ENCODE measurements at regions not wholly inside any gene's neighbourhood (a gene's known extent, or its start where the extent isn't known, plus 50 kb on each side); places are given as distances from the start of the nearest gene placed in this dataset.

DNA sequence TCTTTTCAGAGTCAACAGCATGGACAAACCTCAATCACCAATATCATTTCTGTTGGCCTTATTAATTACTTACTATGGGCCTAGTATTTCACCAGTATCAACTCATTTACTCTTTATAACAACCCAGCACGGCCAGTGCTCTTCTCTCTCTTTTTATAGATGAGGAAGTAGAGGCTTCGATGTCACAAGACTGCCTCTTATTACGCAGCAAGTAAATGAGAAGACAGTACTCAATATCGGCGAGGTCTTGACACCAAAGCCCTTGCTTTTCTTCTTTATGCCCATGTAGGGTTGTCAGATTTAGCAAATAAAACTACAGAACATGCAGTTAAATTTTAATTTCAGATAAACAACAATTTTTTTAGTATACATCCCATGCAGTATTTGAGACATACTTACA is 99.0 kb upstream of the KCNMB2 start:
- DNase-seq (ENCODE audit: low read depth in 2 of 2) = no peak

DNA sequence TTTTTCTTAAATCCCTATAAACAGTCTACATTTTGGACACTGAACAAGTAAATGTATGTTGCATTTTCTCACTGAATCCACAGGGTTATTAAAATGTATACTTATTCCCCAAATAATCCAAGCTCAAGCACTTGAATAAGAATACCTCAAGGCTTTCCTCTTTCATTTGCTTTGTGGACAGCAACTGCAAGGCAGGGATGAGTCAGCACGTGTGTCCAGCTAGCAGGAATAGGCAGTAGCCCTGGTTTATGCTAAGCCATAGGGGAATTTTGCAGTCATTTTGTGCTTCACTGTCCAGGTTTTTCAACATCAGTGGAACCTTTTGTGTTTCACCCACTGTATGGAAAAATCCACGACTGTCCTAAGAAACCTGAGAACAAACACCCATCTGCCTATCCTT is 96.7 kb upstream of the KCNMB2 start:
- DNase-seq (ENCODE audit: low read depth in 2 of 2) = no peak

DNA sequence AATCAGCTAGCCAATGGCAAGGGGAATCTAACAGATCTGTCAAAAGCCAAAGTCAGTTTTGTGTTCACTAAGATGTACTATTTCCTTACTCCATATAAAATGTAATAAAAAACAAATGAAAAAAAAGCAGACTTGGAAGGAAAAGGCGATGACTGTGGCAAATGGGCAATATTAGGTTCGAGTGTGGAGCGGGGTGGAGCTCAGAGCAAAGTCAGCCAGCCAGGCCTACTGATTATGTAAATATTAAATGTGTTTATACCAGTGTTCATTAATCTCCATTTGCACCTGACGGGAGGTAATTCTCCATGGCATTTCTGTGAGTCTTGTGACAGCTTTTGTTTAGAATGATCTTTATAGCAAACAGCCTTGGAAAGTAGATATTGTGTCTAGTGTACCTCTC is 96.2 kb upstream of the KCNMB2 start:
- DNase-seq (ENCODE audit: low read depth in 2 of 2) = no peak

DNA sequence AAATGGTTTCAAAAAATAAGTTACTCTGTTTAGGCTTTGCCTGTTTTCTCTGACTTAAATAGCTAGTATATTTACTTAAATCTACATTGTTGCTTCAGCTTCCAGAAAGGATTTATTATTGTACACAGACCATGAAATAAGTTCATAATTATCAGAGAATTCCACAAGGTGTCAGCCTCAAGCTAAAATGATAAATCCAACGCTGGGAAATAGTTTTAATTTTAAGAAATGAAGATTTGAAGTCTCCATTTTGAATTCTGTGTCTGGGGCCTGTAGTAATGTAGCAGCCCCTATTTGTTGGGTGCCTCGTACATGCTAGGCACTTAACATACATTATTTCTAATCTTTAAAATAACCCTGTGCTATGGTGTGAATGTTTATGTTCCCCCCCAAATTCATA is 92.6 kb upstream of the KCNMB2 start:
- DNase-seq (ENCODE audit: low read depth in 2 of 2) = no peak

DNA sequence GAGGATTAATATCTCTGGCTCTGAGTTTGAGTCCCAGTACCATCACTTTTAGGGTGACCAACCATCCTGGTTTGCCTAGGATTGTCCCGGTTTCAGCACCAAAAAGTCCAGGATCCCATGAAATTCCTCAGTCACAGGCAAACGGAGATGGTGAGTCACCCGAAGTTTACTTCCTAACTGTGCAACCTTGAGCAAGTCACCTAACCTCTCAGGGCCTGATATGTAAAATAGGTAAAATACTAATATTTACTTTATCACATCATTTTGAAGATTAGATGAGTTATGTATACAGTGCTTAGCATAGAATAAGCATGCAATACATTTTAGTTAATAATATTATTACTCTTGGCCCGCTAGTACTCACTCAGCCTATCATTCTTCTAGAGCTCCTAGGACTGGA is 91.1 kb upstream of the KCNMB2 start:
- no peak for DNase-seq (ENCODE audit: low read depth in 2 of 2)

DNA sequence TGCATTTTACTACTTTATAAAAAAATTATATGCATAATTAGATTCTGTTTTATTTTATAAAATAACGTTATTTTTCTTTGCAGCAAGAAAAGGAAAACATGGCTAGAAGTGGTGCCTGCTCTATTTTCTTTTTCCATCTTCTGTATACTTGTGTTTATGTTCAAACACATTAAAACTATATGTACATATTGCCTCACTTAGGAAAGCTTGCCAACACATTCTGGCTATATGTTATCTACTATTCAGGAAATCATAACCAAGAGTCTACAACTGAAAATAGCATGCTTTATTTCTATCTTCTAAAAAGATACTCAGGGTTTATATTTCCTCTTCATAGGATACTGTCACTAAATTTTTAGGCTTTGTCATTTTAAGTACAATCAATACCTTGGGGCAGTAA is 90.2 kb upstream of the KCNMB2 start:
- DNase-seq (ENCODE audit: low read depth in 2 of 2) = no peak

DNA sequence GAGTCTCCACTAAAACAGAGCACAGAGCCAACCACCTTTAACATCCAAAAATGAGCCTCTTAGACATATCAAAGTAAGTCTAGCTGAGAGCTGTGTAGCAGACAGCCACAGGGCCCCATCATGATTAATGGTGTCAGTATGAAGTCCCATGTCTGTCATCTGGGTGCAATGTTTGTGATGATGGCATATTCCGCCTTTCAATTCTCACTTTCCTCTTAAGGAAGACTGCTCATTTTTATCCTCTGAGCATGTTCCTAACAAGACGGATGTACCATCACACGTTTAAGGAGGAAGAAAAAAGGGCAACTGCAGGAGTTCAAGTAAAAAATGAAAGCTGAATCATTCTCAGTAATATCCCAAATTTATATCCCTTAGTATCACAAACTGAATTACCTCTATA is 85.8 kb upstream of the KCNMB2 start:
- no peak for DNase-seq (ENCODE audit: low read depth in 2 of 2)

DNA sequence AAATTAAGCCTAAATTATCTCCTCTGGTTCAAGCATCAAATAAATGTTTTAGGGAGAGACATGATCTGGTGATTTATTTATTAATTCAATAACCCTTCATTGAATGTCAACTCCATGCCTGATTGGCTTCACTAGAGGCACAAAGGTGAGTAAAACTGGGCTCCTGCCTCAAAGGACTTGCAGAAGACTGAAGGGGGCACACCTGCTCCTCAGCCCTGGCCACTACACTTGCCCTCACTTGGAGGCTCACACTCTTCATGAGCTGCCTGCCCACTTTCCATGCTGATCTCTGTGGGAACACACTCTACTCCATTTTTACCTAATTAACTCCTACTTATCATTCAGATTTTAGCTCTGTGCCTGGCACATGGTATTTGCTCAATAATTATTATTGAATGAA is 84.4 kb upstream of the KCNMB2 start:
- no peak for DNase-seq (ENCODE audit: low read depth in 2 of 2)

DNA sequence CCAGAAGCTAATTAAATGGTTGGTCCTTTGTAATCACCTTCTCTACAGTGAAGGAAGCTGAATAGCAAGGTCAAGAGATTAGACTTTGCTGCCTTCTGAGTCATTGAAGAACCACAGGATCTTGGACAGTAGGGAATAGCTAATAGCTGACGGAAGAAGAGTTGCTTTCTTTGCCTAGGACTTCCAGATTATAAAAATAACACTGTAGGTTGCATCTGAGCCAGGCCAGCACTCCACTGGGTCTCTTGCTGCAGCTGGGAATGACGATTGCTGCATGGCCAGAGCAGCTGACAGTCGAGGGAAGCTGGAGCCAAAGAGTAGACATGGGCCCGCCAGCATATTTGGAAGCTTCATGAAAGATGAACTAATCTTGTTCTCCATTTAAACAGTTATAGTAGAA is 81.5 kb upstream of the KCNMB2 start:
- DNase-seq (ENCODE audit: low read depth in 2 of 2) = no peak

DNA sequence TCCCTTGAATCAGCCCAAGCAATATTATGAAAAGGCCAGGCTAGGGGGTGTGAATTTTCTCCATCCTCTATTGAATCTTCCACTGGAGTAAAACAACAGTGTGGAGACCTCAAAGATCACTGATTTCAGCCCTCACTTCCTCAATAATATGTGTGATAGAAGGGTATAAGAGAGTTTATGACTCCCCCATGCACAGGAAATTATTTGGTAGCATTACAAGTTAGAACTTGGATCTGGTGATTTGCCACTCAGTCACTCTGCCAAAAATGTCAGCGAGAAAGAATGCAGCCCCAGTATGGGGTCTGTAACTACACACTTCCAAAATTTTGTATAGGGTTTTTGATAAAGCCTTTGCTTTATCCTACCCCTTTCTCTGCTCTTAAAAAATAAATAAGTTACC is 81.0 kb upstream of the KCNMB2 start:
- no peak for DNase-seq (ENCODE audit: low read depth in 2 of 2)

DNA sequence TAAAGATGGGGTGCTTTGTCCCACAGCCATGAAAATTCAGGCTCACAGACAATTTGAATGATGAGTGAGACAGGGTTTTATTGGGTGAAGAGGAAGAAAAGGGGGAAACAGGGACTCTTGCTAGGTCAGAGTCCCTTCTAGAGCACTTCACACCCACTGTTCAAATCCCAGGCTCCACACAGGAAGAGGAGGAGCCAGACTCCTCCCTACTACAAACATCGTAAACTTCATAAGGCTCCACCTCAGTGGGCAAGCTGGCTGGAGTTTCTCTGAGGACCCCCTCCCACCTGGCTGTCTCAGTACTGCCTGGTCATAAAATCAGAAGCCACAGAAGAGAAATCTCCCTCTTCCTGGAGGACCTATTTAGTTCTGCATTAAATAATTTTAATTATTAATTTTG is 80.3 kb upstream of the KCNMB2 start:
- no peak for DNase-seq (ENCODE audit: low read depth in 2 of 2)

DNA sequence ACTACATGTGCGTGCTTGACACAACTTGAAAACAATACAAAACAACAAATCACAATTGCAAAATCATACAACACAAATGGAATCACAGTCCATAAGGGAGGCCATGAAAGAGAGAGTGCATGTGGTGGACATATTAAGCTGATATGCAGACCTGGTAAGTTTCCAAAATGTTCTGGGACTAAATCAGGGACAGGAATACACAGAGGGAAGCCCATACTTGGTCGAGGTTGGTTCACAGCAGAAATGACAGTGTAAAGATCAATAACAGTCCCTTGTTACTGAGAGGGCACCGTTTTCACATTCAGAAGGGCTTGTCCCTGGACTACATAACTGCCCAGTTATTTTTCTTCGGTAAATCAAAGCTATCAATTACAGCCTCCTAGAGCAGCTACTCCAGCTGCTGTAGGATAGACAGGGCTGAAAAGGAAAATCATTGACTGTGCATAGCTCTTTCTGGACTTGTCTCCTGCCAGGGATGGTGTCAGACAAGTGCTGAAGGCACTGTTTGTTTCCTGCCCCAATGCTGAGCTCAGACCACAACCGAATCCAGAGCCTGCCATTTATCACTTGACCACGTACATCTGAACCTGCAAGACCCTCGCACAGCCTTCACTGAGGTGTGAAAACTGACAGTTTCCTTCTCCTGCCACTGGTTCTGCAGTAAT is 79.5 kb upstream of the KCNMB2 start:
- no peak for DNase-seq (ENCODE audit: low read depth in 2 of 2)

DNA sequence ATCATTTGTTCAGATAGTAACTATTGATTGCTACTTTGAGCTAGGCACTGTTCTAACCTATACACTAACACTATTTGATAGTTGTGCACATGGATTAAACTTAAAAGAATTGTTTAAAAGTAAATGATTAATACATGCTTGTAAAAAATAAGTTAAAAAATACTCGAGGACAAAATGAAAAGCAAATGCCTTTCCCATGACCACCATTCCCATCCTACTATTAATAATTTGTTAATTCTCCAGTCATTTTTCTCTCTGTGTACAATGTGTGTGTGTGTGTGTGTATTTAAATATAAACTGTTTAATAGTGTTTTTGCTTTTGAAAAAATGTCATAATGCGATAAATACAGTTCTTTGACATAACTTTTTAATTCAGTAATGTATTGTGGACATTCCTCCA is 78.7 kb upstream of the KCNMB2 start:
- DNase-seq (ENCODE audit: low read depth in 2 of 2) = no peak

DNA sequence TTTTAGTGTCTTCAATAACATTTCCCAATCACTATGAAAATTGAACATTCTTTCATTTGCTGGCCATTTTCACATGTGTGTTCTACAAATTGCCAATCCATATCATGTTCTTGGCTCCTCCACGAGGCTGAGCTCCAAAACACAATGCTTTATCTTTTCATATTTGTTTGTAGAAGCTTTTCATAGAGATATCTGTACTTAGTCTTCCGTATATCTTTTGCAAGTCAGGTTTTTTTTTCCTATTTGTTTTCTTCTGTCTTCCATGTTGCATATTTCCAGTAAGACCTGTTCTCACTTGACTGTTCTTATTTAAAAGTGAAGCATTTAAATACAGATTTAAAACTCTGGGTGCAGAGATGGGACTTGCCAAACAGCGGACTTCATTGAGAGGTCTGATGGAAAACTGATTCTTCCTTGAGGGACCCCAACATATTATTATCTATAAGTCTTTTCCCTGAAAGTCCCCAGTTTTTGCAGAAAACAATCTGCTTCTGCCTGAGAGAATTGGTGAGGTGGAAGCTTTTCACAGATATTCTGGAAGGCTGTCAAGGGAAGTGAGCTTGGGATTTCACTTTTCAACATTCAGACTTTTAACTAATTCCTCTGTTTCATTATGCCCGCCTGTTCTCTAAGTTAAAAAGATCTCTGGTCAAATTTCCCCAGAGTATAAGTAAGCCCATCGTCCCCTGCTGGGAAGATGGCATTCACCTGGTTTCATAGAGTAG is 77.8 kb upstream of the KCNMB2 start:
- DNase-seq (ENCODE audit: low read depth in 2 of 2) = no peak

DNA sequence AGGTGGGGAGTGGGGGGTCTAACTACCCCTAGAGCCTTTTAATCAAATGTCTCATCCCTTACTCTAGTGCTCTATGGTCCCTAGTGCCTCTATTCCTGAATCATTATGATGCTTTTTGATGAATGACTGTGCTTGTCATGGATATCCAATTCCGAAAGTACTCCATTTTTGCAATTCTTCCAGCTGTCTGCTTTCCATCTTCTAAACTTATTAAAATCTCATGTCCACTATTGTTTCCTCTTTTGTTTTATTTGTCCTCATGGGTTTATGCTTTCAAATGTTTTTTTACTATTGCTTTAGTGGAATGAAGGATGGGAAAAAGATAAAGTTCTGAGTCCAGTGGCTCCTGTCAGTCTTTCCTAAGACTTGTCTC is 77.2 kb upstream of the KCNMB2 start:
- no peak for DNase-seq (ENCODE audit: low read depth in 2 of 2)

DNA sequence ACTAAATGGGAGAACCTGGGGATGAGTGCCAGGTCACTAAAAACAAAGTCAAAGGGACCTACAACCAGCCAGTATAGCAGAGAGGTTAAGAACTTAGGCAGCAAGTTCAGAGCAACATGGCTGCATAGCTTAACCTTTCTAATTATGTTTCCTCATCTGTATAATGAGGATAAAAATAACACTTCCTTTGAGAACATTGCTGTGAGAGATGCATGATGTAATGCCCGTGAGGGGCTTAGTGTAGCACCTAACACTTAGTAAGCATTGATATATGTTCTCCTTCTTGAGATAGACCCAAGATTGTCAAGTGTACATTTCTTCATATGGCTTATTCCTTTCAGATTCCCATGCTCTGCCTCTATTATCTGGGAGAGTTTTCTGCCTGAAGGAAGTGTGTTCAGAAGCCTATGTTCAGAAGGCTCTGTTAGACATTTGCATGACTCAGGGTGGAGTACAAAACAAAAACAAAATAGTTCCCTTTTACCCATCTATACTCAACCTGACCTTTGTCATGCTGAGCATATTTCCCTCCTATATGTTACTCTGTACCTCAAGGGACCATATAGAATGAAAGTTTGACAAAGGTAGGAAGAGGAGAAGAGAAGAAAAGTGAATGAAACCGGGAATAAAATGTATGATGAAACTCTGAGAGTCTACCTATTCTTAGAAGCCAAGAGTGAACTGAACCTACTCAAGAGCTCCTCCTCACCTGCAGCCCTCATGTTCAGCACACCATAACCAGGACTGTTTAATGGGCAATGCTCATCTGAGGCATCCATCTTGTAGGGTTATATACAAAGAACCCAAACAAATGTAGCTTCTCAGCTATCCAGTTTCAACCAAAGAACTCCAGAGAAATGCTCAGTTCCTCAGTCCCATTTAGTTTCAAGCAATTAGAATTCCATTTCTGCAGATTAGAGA is 70.7 kb upstream of the KCNMB2 start:
- no peak for DNase-seq (ENCODE audit: low read depth in 2 of 2)

DNA sequence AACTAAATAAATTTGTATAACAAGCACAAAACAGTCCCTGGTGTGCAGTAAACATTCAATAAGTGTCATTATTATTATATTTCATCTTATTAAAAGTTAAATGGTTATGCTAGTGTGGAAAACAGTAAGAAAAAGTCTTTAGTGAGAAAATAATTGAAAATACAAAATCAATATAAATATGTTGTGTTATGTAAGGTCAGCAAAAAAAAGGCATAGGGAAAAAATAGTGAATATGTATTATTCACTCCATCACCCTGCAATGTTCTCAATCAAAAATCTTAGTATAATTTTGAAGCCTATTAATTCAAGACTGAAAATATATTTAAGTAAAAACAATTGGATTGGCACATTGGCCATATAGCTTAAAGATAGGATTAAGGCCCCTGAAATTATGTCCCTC is 63.3 kb upstream of the KCNMB2 start:
- no peak for DNase-seq (ENCODE audit: low read depth in 2 of 2)

DNA sequence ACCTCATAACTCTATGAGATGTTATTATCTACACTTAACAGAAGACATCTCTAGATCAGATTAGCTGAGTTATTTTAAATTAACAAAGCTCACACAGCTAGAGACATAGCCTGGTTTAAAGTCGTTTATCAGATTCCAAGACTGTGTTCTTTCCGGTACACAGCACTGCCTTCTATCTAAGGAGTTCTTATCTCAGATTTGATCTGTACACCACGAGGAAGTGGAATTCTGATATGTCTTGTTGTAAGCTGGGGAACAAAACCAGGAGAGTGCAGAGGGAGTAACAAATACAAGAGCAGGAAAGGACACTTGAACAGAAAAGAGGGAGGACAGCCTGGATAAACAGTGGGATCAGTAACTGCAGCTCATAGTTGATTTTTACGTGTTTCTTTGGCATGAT is 61.7 kb upstream of the KCNMB2 start:
- DNase-seq (ENCODE audit: low read depth in 2 of 2) = no peak

DNA sequence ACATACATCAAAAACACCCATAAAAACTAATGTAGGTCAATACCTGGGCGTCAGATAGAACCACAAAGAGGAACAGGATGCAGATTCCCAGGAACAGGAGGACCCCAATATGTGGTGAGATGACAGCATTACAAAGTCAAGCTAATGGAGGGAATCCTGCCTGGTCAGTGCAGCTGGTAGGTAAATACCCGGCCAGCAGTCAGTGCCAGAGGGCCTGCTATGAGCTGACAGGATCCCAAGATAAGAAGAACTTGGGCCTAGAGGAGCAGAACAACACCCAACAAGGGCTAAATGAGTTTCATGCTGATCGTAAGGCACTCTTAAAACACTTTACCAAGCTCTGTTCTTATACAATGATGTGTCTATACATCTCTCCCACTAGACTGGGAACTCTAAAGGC is 61.2 kb upstream of the KCNMB2 start:
- no peak for DNase-seq (ENCODE audit: low read depth in 2 of 2)

DNA sequence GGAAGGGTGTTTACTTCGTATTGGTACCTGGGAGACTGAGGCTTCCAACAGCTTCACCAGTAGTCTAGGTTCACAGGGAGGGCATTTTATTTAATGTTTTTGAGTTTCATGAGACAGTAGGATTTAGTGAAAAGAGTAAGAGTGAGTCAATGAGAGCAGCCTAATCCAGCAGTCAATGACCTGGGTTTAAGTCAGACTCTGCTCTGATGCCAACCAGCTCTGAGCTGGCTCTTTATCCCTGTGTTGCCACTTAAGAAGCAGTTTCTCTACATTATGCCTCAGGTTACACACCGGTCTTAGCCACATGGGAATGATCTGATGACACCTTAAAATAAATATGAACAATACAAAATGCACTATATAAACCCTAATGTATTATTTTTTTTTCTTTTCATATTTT is 59.4 kb upstream of the KCNMB2 start:
- no peak for DNase-seq (ENCODE audit: low read depth in 2 of 2)

DNA sequence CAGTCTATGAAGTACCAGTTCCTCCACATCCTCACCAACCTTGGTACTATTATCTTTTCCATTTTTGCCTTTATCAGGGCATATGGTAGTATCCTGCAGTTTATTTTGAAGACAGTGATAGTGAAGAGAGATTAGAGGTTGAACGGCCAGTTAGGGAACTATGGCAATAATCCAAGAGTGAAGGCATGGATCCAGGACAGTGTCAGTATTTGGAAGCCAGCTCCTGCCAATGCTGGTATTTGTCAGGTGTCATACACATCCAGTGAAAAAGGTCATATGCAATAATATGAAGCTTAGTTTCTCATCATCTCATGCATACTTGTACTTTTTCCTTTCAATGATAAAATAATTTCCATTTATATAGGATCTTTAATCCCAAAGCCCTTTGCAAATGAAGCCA is 56.8 kb upstream of the KCNMB2 start:
- no peak for DNase-seq (ENCODE audit: low read depth in 2 of 2)

DNA sequence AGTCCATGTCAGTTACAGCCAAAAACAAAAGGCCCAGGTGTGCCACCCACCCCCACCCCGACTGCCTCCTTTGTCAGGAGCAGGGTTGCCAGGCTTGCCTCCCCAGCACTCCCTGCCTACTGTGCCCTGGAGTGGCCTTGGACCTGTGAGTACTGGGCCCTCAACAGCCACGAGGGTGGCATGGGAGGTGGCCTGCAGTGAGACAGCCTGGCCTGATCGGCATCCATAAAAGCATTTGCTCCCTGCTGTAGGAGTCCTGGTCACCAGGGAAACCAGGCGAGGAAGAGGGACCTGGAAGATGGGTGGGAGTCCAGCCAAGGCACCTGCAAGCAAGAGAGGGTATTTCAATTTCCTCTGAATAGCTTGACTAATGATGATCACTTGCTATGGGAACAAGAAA is 56.4 kb upstream of the KCNMB2 start:
- no peak for DNase-seq (ENCODE audit: low read depth in 2 of 2)

DNA sequence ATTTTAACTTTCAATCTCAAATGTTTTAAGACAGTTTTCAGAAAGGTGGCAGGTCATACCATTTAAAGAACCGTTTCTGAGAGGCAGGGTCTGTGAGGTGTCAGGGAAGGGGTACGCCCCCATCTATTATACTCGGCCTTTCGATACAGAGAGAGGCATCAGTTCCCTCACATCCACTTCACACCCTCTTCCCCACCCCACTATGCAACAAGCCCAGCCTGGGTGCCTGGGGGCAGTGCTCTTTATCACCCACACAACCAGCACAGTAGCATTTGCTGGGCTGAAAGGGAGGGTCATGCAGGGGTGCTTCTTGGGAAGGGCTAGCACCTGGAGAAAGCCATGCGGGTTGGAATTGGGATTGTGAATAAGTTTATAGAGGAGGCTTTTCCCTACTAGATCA is 56.0 kb upstream of the KCNMB2 start:
- no peak for DNase-seq (ENCODE audit: low read depth in 2 of 2)

All from fibroblast of skin of left biceps (primary cell).